GM12874 (cell line): ENCODE measurements at regions not wholly inside any gene's neighbourhood (a gene's known extent, or its start where the extent isn't known, plus 50 kb on each side); places are given as distances from the start of the nearest gene placed in this dataset.

ENCODE experiments used
- CTCF ChIP-seq: IDR thresholded peaks from 2 replicates; pipeline ENCODE4 v1.5.1; 2011; ENCODE audit warnings: low read depth, mild to moderate bottlenecking, control low read depth, low read length, moderate library complexity; ENCODE audit not compliant: insufficient read depth

- no peak for TF ChIP-seq CTCF
These were observed 268.2 kb downstream of the RPIA start for GRCh38 chr2:88959480-88960204.

- TF ChIP-seq CTCF = no peak
These were observed 276.4 kb downstream of the RPIA start for GRCh38 chr2:88967844-88968243.

- TF ChIP-seq CTCF = no peak
These were observed 307.9 kb downstream of the RPIA start for GRCh38 chr2:88999365-88999764.

- no peak for TF ChIP-seq CTCF
These were observed 308.8 kb downstream of the RPIA start for GRCh38 chr2:89000235-89000634.

GRCh38 chr2:89048138-89049066 lies 356.9 kb downstream of the RPIA start:
- TF ChIP-seq CTCF = peak; percentile 31; the same call in 1 of the 2 replicates

GRCh38 chr2:89112434-89112833 lies 421.0 kb downstream of the RPIA start:
- TF ChIP-seq CTCF = peak; percentile 25; the same call in 1 of the 2 replicates

- peak; percentile 60 for TF ChIP-seq CTCF
These were observed 513.7 kb downstream of the RPIA start for GRCh38 chr2:89205153-89205552.
